Uterus (tissue), 3 donors: ENCODE measurements at regions not wholly inside any gene's neighbourhood (a gene's known extent, or its start where the extent isn't known, plus 50 kb on each side); places are given as distances from the start of the nearest gene placed in this dataset.
"Not testable (repeated sequence)": the region's sequence is repeated elsewhere in the genome, so short reads cannot be mapped to it uniquely, and the experiment has no call there.

ENCODE experiments used
- DNase-seq, 2 donors: peaks; one replicate each; pipeline ENCODE4 v3.0.0-alpha.2; 2019 to 2020
- H3K27ac ChIP-seq, 2 donors: fragments of 200-600 bp; sonication (generic); 1 replicate in 1 of 2; 2 replicates in 1 of 2; pipeline ENCODE4 v1.5.1; 2016 to 2018
- H3K27me3 ChIP-seq, 2 donors: fragments of 200-600 bp; sonication (generic); one replicate each; pipeline ENCODE4 v1.5.1; 2018 to 2019; ENCODE audit warnings: control low read depth in 1 of 2
- H3K36me3 ChIP-seq, 2 donors: fragments of 200-600 bp; sonication (generic); one replicate each; pipeline ENCODE4 v1.5.1; 2019; ENCODE audit warnings: control low read depth in 1 of 2
- H3K4me1 ChIP-seq, 2 donors: fragments of 200-600 bp; sonication (generic); one replicate each; pipeline ENCODE4 v1.5.1; 2018 to 2019; ENCODE audit warnings: control low read depth in 1 of 2
- H3K4me3 ChIP-seq, 2 donors: fragments of 200-600 bp; sonication (generic); 1 replicate in 1 of 2; 2 replicates in 1 of 2; pipeline ENCODE4 v1.5.1; 2018 to 2019; ENCODE audit warnings: mild to moderate bottlenecking in 1 of 2
- H3K9me3 ChIP-seq, 2 donors: fragments of 200-600 bp; sonication (generic); one replicate each; pipeline ENCODE4 v1.5.1; 2019; ENCODE audit warnings: control low read depth in 1 of 2
- POLR2A ChIP-seq, 2 donors: fragments of 450-650 bp; IDR thresholded peaks; one replicate each; pipeline ENCODE4 v1.6.1; 2016; ENCODE audit warnings: antibody characterized with exemption in 2 of 2, mild to moderate bottlenecking in 1 of 2, moderate library complexity in 1 of 2
- intact Hi-C: fragments of 100-400 bp; cut with DNase I; formaldehyde crosslinking; loops from one replicate; pipeline ENCODE4 v1.15.1; 2023; ENCODE audit warnings: low total_unique reads
- TF ChIP-seq, protein P1 (sequence below), 4 experiments: fragments of 200-600 bp in 2 of 4; fragments of 450-650 bp in 2 of 4; sonication (generic) in 2 of 4; IDR thresholded peaks; one replicate each; pipeline ENCODE4 v1.5.1; 2016 to 2019; ENCODE audit warnings: antibody characterized with exemption in 4 of 4, mild to moderate bottlenecking in 2 of 4, moderate library complexity in 1 of 4
- donor health status: DM: yes; HTN: yes; CAD: no.

DNA sequence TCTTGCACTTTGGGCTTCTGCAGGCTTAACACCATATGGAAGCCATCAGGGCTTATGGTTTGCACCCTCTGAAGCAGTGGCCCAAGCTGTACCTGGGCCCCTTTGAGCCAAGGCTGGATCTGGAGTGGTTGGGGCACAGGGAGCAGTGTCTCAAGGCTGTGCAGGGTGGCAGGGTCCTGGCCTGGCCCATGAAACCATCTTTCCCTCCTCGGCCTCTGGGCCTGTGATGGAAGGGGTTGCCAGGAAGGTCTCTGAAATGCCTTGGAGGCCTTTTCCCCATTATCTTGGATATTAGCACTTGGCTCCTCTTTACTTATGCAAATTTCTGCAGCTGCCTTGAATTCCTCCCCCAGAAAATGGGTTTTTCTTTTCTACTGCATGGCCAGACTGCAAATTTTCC, 134.7 kb upstream of the USP9X start:
- Histone ChIP-seq H3K4me3 (no peak overlapping the region), H3K9me3 (no peaks in the 10 kb centered on the region), H3K27ac (no peak overlapping the region), H3K36me3 (no peaks in the 10 kb centered on the region), H3K4me1 (no peaks in the 10 kb centered on the region), H3K27me3 (no peaks in the 10 kb centered on the region)
- TF ChIP-seq, protein P1, sequence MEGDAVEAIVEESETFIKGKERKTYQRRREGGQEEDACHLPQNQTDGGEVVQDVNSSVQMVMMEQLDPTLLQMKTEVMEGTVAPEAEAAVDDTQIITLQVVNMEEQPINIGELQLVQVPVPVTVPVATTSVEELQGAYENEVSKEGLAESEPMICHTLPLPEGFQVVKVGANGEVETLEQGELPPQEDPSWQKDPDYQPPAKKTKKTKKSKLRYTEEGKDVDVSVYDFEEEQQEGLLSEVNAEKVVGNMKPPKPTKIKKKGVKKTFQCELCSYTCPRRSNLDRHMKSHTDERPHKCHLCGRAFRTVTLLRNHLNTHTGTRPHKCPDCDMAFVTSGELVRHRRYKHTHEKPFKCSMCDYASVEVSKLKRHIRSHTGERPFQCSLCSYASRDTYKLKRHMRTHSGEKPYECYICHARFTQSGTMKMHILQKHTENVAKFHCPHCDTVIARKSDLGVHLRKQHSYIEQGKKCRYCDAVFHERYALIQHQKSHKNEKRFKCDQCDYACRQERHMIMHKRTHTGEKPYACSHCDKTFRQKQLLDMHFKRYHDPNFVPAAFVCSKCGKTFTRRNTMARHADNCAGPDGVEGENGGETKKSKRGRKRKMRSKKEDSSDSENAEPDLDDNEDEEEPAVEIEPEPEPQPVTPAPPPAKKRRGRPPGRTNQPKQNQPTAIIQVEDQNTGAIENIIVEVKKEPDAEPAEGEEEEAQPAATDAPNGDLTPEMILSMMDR (IDR thresholded peaks at IDR 0.05), result no peak
- TF ChIP-seq POLR2A (IDR thresholded peaks at IDR 0.05), result no peak
- DNase-seq, result no peak
- intact Hi-C loops, result no loop called here

DNA sequence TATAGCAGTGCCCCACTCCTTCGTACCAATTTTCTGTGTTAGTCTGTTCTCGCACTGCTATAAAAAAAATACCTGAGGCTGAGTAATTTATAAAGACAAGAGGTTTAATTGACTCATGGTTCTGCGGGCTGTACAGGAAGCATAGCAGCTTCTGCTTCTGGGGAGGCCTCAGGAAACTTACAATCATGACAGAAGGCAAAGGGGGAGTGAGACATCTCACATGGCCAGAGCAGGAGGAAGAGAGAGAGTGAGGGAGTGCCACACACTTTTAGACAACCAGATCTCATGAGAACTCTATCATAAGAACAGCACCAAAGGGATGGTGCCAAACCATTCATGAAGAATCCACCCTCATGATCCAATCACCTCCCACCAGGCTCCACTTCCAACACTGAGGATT, 133.8 kb upstream of the USP9X start:
- H3K36me3 ChIP-seq, H3K27me3 ChIP-seq, H3K4me1 ChIP-seq, intact Hi-C loops, H3K9me3 ChIP-seq, H3K4me3 ChIP-seq, H3K27ac ChIP-seq, DNase-seq: not testable (repeated sequence)

DNA sequence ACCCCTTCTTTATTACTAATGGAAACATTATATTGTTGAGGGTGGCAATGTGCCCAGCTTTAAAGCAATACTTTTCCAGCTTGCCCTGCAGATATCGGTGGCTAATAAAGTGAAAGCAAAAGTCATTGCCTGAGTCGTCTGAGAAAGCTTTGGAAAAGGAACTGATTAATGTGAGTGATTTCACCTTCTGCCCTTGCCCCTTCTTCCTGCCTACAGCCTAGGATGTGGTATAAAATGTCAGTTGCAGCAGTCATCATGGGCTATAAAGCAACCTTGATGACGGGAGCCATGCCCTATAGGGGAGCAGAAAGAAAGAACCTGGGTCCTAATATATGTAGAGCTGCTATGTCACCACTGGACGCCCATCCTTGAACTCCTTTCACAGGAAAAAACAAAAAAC, 132.4 kb upstream of the USP9X start:
- TF ChIP-seq, protein P1 (IDR thresholded peaks at IDR 0.05), result no peak
- Histone ChIP-seq H3K27ac (no peak overlapping the region), H3K27me3 (no peaks in the 10 kb centered on the region), H3K4me3 (no peak overlapping the region), H3K9me3 (no peaks in the 10 kb centered on the region), H3K36me3 (no peaks in the 10 kb centered on the region), H3K4me1 (no peaks in the 10 kb centered on the region)
- DNase-seq, result no peak
- intact Hi-C loops, result no loop called here

DNA sequence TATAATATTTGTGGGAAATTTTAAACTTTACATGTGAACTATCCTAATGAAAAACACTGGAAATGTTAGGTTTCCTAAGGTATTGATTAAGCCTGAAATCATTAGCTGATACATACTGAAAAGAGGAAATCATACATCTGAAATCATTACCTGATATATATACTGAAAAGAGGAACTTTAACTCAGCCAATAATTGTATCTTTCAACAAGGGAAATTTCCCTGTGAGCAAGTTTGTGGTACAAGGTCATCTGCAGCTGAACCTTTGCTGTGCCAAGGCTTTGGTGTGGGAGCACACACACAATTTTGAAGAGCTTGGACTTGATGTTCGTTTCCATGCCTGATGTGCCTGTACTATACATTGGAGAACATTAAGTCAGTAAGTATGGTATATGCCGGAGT, 131.9 kb upstream of the USP9X start:
- DNase-seq, result no peak
- TF ChIP-seq, protein P1 (IDR thresholded peaks at IDR 0.05), result no peak
- TF ChIP-seq POLR2A (IDR thresholded peaks at IDR 0.05), result no peak
- intact Hi-C loops, result no loop called here
- no peaks in the 10 kb centered on the region for H3K4me1 ChIP-seq
- no peaks in the 10 kb centered on the region for H3K9me3 ChIP-seq
- H3K4me3 ChIP-seq, result no peak overlapping the region
- no peaks in the 10 kb centered on the region for H3K36me3 ChIP-seq
- H3K27ac ChIP-seq, result no peak overlapping the region
- H3K27me3 ChIP-seq, result no peaks in the 10 kb centered on the region

DNA sequence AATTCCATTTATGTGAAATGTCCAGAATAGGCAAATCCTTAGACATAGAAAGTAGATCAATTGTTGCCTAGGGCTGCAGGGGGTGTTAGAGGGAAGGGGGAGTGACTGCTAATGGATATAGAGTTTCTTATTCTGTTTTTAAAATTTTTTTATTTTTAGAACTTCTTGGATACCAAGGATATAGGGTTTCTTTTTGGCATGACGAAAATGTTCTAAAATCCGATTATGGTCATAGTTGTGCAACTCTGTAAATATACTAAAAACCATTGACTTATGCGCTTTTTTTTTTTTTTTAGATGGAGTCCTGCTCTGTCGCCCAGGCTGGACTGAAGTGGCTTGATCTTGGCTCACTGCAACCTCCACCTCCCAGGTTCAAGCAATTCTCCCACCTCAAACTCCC, 125.2 kb upstream of the USP9X start:
- DNase-seq, result no peak
- H3K4me1 ChIP-seq, result no peaks in the 10 kb centered on the region
- TF ChIP-seq POLR2A (IDR thresholded peaks at IDR 0.05), result no peak
- TF ChIP-seq, protein P1 (IDR thresholded peaks at IDR 0.05), result no peak
- intact Hi-C loops, result no loop called here
- no peaks in the 10 kb centered on the region for H3K9me3 ChIP-seq
- no peaks in the 10 kb centered on the region for H3K36me3 ChIP-seq
- H3K27me3 ChIP-seq, result no peaks in the 10 kb centered on the region
- H3K4me3 ChIP-seq, result no peak overlapping the region
- no peak overlapping the region for H3K27ac ChIP-seq

DNA sequence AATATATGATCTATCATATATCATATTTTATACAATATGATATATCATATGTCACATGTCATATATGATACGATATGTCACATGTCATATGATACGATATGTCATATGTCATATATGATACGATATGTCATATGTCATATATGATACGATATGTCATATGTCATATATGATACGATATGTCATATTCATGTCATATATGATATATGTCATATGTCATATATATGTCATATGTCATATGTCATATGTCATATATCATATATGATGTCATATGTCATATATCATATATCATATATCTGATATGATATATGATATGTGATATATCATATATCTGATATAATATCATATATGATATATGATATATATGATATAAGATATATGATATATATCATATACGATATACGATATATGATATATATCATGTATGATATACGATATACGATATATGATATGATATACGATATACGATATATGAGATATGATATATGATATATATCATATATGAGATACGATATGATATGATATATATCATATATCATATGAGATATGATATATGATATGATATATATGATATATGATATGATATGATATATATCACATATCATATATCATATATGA, 122.3 kb upstream of the USP9X start:
- Histone ChIP-seq H3K27me3 (no peaks in the 10 kb centered on the region), H3K27ac (no peak overlapping the region), H3K4me1 (no peaks in the 10 kb centered on the region), H3K4me3 (no peak overlapping the region), H3K9me3 (no peaks in the 10 kb centered on the region), H3K36me3 (no peaks in the 10 kb centered on the region)
- intact Hi-C loops, result no loop called here
- TF ChIP-seq, protein P1 (IDR thresholded peaks at IDR 0.05), result no peak
- TF ChIP-seq POLR2A (IDR thresholded peaks at IDR 0.05), result no peak
- no peak for DNase-seq
